HCT116 (cell line): ENCODE measurements at regions not wholly inside any gene's neighbourhood (a gene's known extent, or its start where the extent isn't known, plus 50 kb on each side); places are given as distances from the start of the nearest gene placed in this dataset.

ENCODE experiments used
- FOSL1 ChIP-seq: IDR thresholded peaks from 2 replicates; pipeline ENCODE4 v1.6.1; 2012; ENCODE audit warnings: low read depth
- TF ChIP-seq, protein P1 (sequence below), 3 experiments: fragments of 200-600 bp in 1 of 3; sonication (generic) in 1 of 3; IDR thresholded peaks in 2 of 3; conservative IDR thresholded peaks in 1 of 3; 2 replicates each; pipeline ENCODE4 v1.5.1; 2012 to 2017; ENCODE audit warnings: low read depth in 2 of 3, low read length in 2 of 3, antibody characterized with exemption in 1 of 3, borderline replicate concordance in 1 of 3, control low read depth in 1 of 3, mild to moderate bottlenecking in 1 of 3, mixed read lengths in 1 of 3, mixed run types in 1 of 3, moderate library complexity in 1 of 3; ENCODE audit not compliant: insufficient read depth in 1 of 3

DNA sequence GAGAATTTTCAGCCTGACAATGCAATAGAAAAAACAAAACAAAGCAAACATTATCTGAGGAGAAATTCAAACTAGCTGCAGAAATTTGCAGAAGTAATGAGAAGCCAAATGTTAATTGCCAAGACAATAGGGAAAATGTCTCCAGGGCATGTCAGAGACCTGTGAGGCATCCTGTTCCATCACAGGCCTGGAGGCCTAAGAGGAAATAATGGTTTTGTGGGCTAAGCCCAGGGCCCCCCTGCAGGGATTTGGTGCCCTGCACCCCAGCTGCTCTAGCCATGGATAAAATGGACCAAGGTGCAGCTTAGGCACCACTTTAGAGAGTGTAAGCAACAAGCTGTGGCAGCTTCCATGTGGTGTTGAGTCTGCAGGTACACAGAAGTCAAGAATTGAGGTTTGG lies 401.2 kb upstream of the NECTIN3 start:
- no peak for TF ChIP-seq FOSL1
- TF ChIP-seq, protein P1, sequence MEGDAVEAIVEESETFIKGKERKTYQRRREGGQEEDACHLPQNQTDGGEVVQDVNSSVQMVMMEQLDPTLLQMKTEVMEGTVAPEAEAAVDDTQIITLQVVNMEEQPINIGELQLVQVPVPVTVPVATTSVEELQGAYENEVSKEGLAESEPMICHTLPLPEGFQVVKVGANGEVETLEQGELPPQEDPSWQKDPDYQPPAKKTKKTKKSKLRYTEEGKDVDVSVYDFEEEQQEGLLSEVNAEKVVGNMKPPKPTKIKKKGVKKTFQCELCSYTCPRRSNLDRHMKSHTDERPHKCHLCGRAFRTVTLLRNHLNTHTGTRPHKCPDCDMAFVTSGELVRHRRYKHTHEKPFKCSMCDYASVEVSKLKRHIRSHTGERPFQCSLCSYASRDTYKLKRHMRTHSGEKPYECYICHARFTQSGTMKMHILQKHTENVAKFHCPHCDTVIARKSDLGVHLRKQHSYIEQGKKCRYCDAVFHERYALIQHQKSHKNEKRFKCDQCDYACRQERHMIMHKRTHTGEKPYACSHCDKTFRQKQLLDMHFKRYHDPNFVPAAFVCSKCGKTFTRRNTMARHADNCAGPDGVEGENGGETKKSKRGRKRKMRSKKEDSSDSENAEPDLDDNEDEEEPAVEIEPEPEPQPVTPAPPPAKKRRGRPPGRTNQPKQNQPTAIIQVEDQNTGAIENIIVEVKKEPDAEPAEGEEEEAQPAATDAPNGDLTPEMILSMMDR (IDR thresholded peaks at IDR 0.05 in 2 of 3, conservative IDR thresholded peaks at IDR 0.05 in 1 of 3; ENCODE audit: borderline replicate concordance in 1 of 3, insufficient read depth in 1 of 3, low read depth in 2 of 3, low read length in 2 of 3): no peak
